IMR-90 (cell line): ENCODE measurements at regions not wholly inside any gene's neighbourhood (a gene's known extent, or its start where the extent isn't known, plus 50 kb on each side); places are given as distances from the start of the nearest gene placed in this dataset.

Experiments used
- ATAC-seq: fragments of 200-7000 bp; cut with Tn5 transposase; 2 replicates; pipeline ENCODE4 v1.9.1; 2020; ENCODE audit warnings: low read depth, mild to moderate bottlenecking, moderate library complexity
- BruUV-seq: library from RNA; stranded (reverse); fragments of 400-500 nt; replicated peaks from 2 replicates; lab custom pipeline; 2021; lab: Mats Ljungman, UMichigan
- CTCF ChIA-PET: fragments of 300-600 bp; formaldehyde crosslinking; extraction: SDS; loops from one replicate; lab custom pipeline; 2021; ENCODE audit warnings: antibody characterized with exemption; lab: Yijun Ruan, JAX
- POLR2A ChIA-PET: fragments of 300-600 bp; sonication (Branson Sonifier 250); formaldehyde crosslinking; loops from one replicate; lab custom pipeline; 2022; ENCODE audit warnings: antibody characterized with exemption; ENCODE audit not compliant: unreplicated experiment; lab: Charles Lee
- DNase-seq: peaks from one replicate; pipeline ENCODE4 v3.0.0; 2013
- H2AFZ ChIP-seq: replicated peaks from 2 replicates; pipeline ENCODE3; 2013; ENCODE audit warnings: low read length, mild to moderate bottlenecking; ENCODE audit not compliant: poor library complexity
- H2AK5ac ChIP-seq: 2 replicates; pipeline ENCODE4 v1.6.1; 2013; ENCODE audit warnings: low read depth, low read length, inconsistent platforms
- H2AK9ac ChIP-seq: replicated peaks from 2 replicates; pipeline ENCODE3; 2013; ENCODE audit warnings: mild to moderate bottlenecking, low read depth, low read length, moderate library complexity; ENCODE audit not compliant: poor library complexity
- H2BK120ac ChIP-seq: 2 replicates; pipeline ENCODE4 v1.6.1; 2013; ENCODE audit warnings: low read depth, low read length, inconsistent platforms
- H2BK15ac ChIP-seq: 3 replicates; pipeline ENCODE4 v1.6.1; 2013; ENCODE audit warnings: low read depth, low read length, inconsistent platforms
- H2BK20ac ChIP-seq: 2 replicates; pipeline ENCODE4 v1.6.1; 2013; ENCODE audit warnings: low read depth, mild to moderate bottlenecking, inconsistent platforms, low read length, moderate library complexity
- H2BK5ac ChIP-seq: 2 replicates; pipeline ENCODE4 v1.6.1; 2013; ENCODE audit warnings: mild to moderate bottlenecking, low read depth, low read length, inconsistent platforms; ENCODE audit not compliant: poor library complexity, severe bottlenecking
- H3K14ac ChIP-seq: replicated peaks from 2 replicates; pipeline ENCODE4 v1.6.1; 2013; ENCODE audit warnings: low read depth, low read length, inconsistent platforms
- H3K18ac ChIP-seq: 2 replicates; pipeline ENCODE4 v1.6.1; 2013; ENCODE audit warnings: low read depth, low read length, control low read depth
- H3K23ac ChIP-seq: 2 replicates; pipeline ENCODE4 v1.6.1; 2013; ENCODE audit warnings: low read depth, low read length, inconsistent platforms
- H3K27ac ChIP-seq: 2 replicates; pipeline ENCODE4 v1.5.1; 2013; ENCODE audit warnings: mild to moderate bottlenecking, control low read depth, low read length; ENCODE audit not compliant: insufficient read depth
- H3K27me3 ChIP-seq: 2 replicates; pipeline ENCODE4 v1.6.1; 2013; ENCODE audit warnings: low read length; ENCODE audit not compliant: control insufficient read depth, insufficient read depth
- H3K36me3 ChIP-seq: 2 replicates; pipeline ENCODE4 v1.6.1; 2013; ENCODE audit warnings: low read length, mixed read lengths; ENCODE audit not compliant: control insufficient read depth, insufficient read depth
- H3K4ac ChIP-seq: 2 replicates; pipeline ENCODE4 v1.6.1; 2013; ENCODE audit warnings: low read depth, low read length, inconsistent platforms
- H3K4me1 ChIP-seq: 2 replicates; pipeline ENCODE4 v1.6.1; 2013; ENCODE audit warnings: low read length, mixed read lengths; ENCODE audit not compliant: control insufficient read depth, insufficient read depth
- H3K4me2 ChIP-seq: 2 replicates; pipeline ENCODE4 v1.6.1; 2013; ENCODE audit warnings: low read depth, mild to moderate bottlenecking, control low read depth, low read length, moderate library complexity
- H3K4me3 ChIP-seq: 2 replicates; pipeline ENCODE4 v1.5.1; 2013; ENCODE audit warnings: low read depth, mild to moderate bottlenecking, control low read depth, low read length, moderate library complexity; ENCODE audit not compliant: insufficient read depth
- H3K56ac ChIP-seq: 2 replicates; pipeline ENCODE4 v1.6.1; 2013; ENCODE audit warnings: low read length, inconsistent platforms; ENCODE audit not compliant: insufficient read depth; ENCODE audit errors: extremely low read depth
- H3K79me1 ChIP-seq, 2 experiments: 2 replicates each; pipeline ENCODE4 v1.6.1; 2013; ENCODE audit warnings: low read length in 2 of 2, inconsistent platforms in 1 of 2, low read depth in 1 of 2
- H3K9ac ChIP-seq: 2 replicates; pipeline ENCODE4 v1.6.1; 2013; ENCODE audit warnings: low read depth, low read length, control low read depth
- H3K9me1 ChIP-seq: 2 replicates; pipeline ENCODE4 v1.6.1; 2013; ENCODE audit warnings: low read length, inconsistent platforms; ENCODE audit not compliant: insufficient read depth
- H3K9me3 ChIP-seq: 2 replicates; pipeline ENCODE4 v1.6.1; 2013; ENCODE audit warnings: low read length; ENCODE audit not compliant: control insufficient read depth, insufficient read depth
- H4K20me1 ChIP-seq: 2 replicates; pipeline ENCODE4 v1.6.1; 2013; ENCODE audit warnings: low read length, inconsistent platforms; ENCODE audit not compliant: insufficient read depth
- H4K5ac ChIP-seq: 2 replicates; pipeline ENCODE4 v1.6.1; 2013; ENCODE audit warnings: mild to moderate bottlenecking, low read depth, low read length, control low read depth
- H4K8ac ChIP-seq, 2 experiments: 2 replicates each; pipeline ENCODE4 v1.6.1; 2013; ENCODE audit warnings: low read depth in 2 of 2, low read length in 2 of 2, control low read depth in 1 of 2, inconsistent platforms in 1 of 2
- H4K91ac ChIP-seq: 2 replicates; pipeline ENCODE4 v1.6.1; 2013; ENCODE audit warnings: low read depth, low read length, inconsistent platforms; ENCODE audit not compliant: insufficient read depth
- BHLHE40 ChIP-seq: fragments of 150-350 bp; IDR thresholded peaks from 2 replicates; pipeline ENCODE4 v1.6.1; 2016; ENCODE audit warnings: mild to moderate bottlenecking, low read depth, low read length
- CEBPB ChIP-seq: IDR thresholded peaks from 2 replicates; pipeline ENCODE4 v1.6.1; 2012; ENCODE audit warnings: low read depth, low read length, improper control_type of control experiment
- CHD1 ChIP-seq: IDR thresholded peaks from 2 replicates; pipeline ENCODE4 v1.6.1; 2012; ENCODE audit warnings: low read depth, low read length, improper control_type of control experiment
- FOS ChIP-seq: fragments of 150-350 bp; IDR thresholded peaks from 2 replicates; pipeline ENCODE4 v1.6.1; 2016; ENCODE audit warnings: low read depth, low read length
- MAFK ChIP-seq: IDR thresholded peaks from 2 replicates; pipeline ENCODE4 v1.6.1; 2012; ENCODE audit warnings: low read depth, low read length, improper control_type of control experiment
- MAZ ChIP-seq: IDR thresholded peaks from 2 replicates; pipeline ENCODE4 v1.6.1; 2012; ENCODE audit warnings: low read depth, mild to moderate bottlenecking, low read length, improper control_type of control experiment, moderate library complexity, borderline replicate concordance
- MXI1 ChIP-seq: IDR thresholded peaks from 2 replicates; pipeline ENCODE4 v1.6.1; 2012; ENCODE audit warnings: low read depth, mild to moderate bottlenecking, low read length, moderate library complexity, borderline replicate concordance
- NFE2L2 ChIP-seq: fragments of 150-350 bp; IDR thresholded peaks from 2 replicates; pipeline ENCODE4 v1.6.1; 2016; ENCODE audit warnings: low read depth, mild to moderate bottlenecking, low read length
- POLR2A ChIP-seq: IDR thresholded peaks from 2 replicates; pipeline ENCODE4 v1.6.1; 2012; ENCODE audit warnings: mild to moderate bottlenecking, low read depth, low read length
- RAD21 ChIP-seq: IDR thresholded peaks from 2 replicates; pipeline ENCODE4 v1.6.1; 2012; ENCODE audit warnings: low read length, improper control_type of control experiment
- RCOR1 ChIP-seq: IDR thresholded peaks from 2 replicates; pipeline ENCODE4 v1.6.1; 2012; ENCODE audit warnings: mild to moderate bottlenecking, low read length, improper control_type of control experiment; ENCODE audit not compliant: insufficient replicate concordance
- RFX5 ChIP-seq: IDR thresholded peaks from 2 replicates; pipeline ENCODE4 v1.8.0; 2012; ENCODE audit warnings: low read depth, mild to moderate bottlenecking, low read length, moderate library complexity
- SMC3 ChIP-seq: fragments of 150-350 bp; IDR thresholded peaks from 2 replicates; pipeline ENCODE4 v1.6.1; 2016; ENCODE audit warnings: low read depth, mild to moderate bottlenecking, antibody characterized with exemption, low read length, moderate library complexity
- WGBS, 2 experiments: methylation state at CpG; one replicate each; pipeline versions ENCODE4 v1.1.5 to v1.1.7; 2013; ENCODE audit warnings: missing lambda C conversion rate in 2 of 2; ENCODE audit not compliant: insufficient read length in 1 of 2; ENCODE audit errors: extremely low coverage in 2 of 2; 5-methylcytosine and 5-hydroxymethylcytosine counted together
- dilution Hi-C: fragments of 300-500 bp; cut with HindIII; formaldehyde crosslinking; loops from one replicate; pipeline ENCODE4 v1.14.3; 2018; ENCODE audit warnings: low sequenced_read_pairs; ENCODE audit not compliant: unreplicated experiment
- in situ Hi-C: fragments of 300-500 bp; cut with MboI; formaldehyde crosslinking; loops from 3 replicates; pipeline ENCODE4 v1.14.3; 2019; ENCODE audit warnings: low sequenced_read_pairs, inconsistent platforms, mixed read lengths
- intact Hi-C: fragments of 100-400 bp; cut with micrococcal nuclease; formaldehyde crosslinking; loops from 2 replicates; pipeline ENCODE4 v1.10.0; 2022
- TF ChIP-seq, protein P1 (sequence below): fragments of 150-350 bp; IDR thresholded peaks from 2 replicates; pipeline ENCODE4 v1.6.1; 2017; ENCODE audit warnings: mild to moderate bottlenecking, antibody characterized with exemption, low read length, low read depth
- TF ChIP-seq, protein P2 (sequence below): fragments of 150-350 bp; IDR thresholded peaks from 2 replicates; pipeline ENCODE4 v1.6.1; 2016; ENCODE audit warnings: low read depth, mild to moderate bottlenecking, low read length, moderate library complexity, borderline replicate concordance
- TF ChIP-seq, protein P3 (sequence below): conservative IDR thresholded peaks from 2 replicates; pipeline ENCODE4 v1.5.1; 2012; ENCODE audit warnings: mild to moderate bottlenecking, low read depth, low read length, improper control_type of control experiment

DNA sequence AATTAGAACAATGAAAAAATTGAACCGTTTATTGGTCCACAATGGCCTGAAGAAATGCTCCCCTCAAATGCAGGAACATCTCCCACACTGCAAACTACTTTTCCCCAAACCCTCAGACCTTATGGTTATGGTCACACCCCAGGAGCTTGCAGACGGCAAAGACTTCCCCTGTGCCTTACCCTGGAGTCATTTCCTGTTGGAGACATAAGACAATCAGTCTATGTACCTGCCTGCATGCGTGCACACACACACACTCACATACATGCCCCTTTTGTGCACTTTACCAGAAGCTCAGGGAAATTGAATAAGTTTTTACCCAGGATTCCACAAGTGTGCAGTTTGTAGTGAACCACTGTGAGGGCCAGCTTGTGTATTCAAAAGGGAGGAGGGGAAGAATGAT, 281.9 kb upstream of the CELF4 start:
- H2BK20ac ChIP-seq: no peak overlapping the region
- no peak overlapping the region for H3K18ac ChIP-seq
- H3K27ac ChIP-seq: no peak overlapping the region
- H2AK5ac ChIP-seq: no peak overlapping the region
- H3K14ac ChIP-seq: no peak overlapping the region
- ChIA-PET CTCF (no interaction called here), POLR2A (no interaction called here)
- no peak overlapping the region for H3K56ac ChIP-seq
- H3K4ac ChIP-seq: no peak overlapping the region
- ATAC-seq (no peak), DNase-seq (no peak)
- intact Hi-C loops (no loop called here), in situ Hi-C loops (no loop called here), dilution Hi-C loops (no loop called here)
- H3K4me2 ChIP-seq: no peak overlapping the region
- H3K23ac ChIP-seq: no peak overlapping the region
- 0% methylated on average over 1 of the region's 3 CpGs; no CpG with 5 or more reads in 1 of the 2 experiments for WGBS, 2 experiments
- no peak overlapping the region for H4K91ac ChIP-seq
- no peaks in the 10 kb centered on the region for H3K9me1 ChIP-seq
- H2BK120ac ChIP-seq: no peak overlapping the region
- no peaks in the 10 kb centered on the region for H3K36me3 ChIP-seq
- no peak overlapping the region for H4K8ac ChIP-seq
- TF ChIP-seq SMC3 (no peak), MXI1 (no peak), FOS (no peak), RAD21 (no peak), MAFK (no peak), RCOR1 (no peak), RFX5 (no peak), BHLHE40 (no peak), POLR2A (no peak), CEBPB (no peak), NFE2L2 (no peak), CHD1 (no peak), MAZ (no peak)
- TF ChIP-seq, protein P1, sequence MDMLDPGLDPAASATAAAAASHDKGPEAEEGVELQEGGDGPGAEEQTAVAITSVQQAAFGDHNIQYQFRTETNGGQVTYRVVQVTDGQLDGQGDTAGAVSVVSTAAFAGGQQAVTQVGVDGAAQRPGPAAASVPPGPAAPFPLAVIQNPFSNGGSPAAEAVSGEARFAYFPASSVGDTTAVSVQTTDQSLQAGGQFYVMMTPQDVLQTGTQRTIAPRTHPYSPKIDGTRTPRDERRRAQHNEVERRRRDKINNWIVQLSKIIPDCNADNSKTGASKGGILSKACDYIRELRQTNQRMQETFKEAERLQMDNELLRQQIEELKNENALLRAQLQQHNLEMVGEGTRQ: no peak
- TF ChIP-seq, protein P2, sequence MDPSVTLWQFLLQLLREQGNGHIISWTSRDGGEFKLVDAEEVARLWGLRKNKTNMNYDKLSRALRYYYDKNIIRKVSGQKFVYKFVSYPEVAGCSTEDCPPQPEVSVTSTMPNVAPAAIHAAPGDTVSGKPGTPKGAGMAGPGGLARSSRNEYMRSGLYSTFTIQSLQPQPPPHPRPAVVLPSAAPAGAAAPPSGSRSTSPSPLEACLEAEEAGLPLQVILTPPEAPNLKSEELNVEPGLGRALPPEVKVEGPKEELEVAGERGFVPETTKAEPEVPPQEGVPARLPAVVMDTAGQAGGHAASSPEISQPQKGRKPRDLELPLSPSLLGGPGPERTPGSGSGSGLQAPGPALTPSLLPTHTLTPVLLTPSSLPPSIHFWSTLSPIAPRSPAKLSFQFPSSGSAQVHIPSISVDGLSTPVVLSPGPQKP: no peak
- TF ChIP-seq, protein P3, sequence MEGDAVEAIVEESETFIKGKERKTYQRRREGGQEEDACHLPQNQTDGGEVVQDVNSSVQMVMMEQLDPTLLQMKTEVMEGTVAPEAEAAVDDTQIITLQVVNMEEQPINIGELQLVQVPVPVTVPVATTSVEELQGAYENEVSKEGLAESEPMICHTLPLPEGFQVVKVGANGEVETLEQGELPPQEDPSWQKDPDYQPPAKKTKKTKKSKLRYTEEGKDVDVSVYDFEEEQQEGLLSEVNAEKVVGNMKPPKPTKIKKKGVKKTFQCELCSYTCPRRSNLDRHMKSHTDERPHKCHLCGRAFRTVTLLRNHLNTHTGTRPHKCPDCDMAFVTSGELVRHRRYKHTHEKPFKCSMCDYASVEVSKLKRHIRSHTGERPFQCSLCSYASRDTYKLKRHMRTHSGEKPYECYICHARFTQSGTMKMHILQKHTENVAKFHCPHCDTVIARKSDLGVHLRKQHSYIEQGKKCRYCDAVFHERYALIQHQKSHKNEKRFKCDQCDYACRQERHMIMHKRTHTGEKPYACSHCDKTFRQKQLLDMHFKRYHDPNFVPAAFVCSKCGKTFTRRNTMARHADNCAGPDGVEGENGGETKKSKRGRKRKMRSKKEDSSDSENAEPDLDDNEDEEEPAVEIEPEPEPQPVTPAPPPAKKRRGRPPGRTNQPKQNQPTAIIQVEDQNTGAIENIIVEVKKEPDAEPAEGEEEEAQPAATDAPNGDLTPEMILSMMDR: no peak
- no peaks in the 10 kb centered on the region for H4K20me1 ChIP-seq
- H2BK15ac ChIP-seq: no peak overlapping the region
- no peaks in the 10 kb centered on the region for H3K4me1 ChIP-seq
- no peak overlapping the region for H2BK5ac ChIP-seq
- H4K5ac ChIP-seq: no peak overlapping the region
- no peaks in the 10 kb centered on the region for H3K79me1 ChIP-seq
- H2AK9ac ChIP-seq: no peak overlapping the region
- no TSS peak for BruUV-seq
- H3K4me3 ChIP-seq: no peak overlapping the region
- H3K9me3 ChIP-seq: peaks cover 20% of the 10 kb centered on the region
- no peaks in the 10 kb centered on the region for H3K27me3 ChIP-seq
- H2AFZ ChIP-seq: no peak overlapping the region
- H3K9ac ChIP-seq: no peak overlapping the region
